OCI-LY1 (cell line): ENCODE measurements at regions not wholly inside any gene's neighbourhood (a gene's known extent, or its start where the extent isn't known, plus 50 kb on each side); places are given as distances from the start of the nearest gene placed in this dataset.

Source experiments
- H2AFZ ChIP-seq: fragments of 200-600 bp; sonication (generic), shearing (Covaris generic); 2 replicates; pipeline ENCODE4 v1.6.0; 2014; ENCODE audit warnings: antibody characterized with exemption, mild to moderate bottlenecking, low read length
- H3F3A ChIP-seq: fragments of 200-600 bp; sonication (generic), shearing (Covaris generic); 2 replicates; pipeline ENCODE4 v1.6.0; 2014; ENCODE audit warnings: mild to moderate bottlenecking, antibody characterized with exemption, low read length, moderate library complexity; ENCODE audit not compliant: insufficient read depth
- H3K27ac ChIP-seq: fragments of 200-600 bp; sonication (generic); 2 replicates; pipeline ENCODE4 v1.5.1; 2014; ENCODE audit warnings: low read length, mixed run types, mild to moderate bottlenecking, low read depth; ENCODE audit not compliant: poor library complexity, severe bottlenecking
- H3K27me3 ChIP-seq: fragments of 200-600 bp; sonication (generic); 2 replicates; pipeline ENCODE4 v1.6.0; 2014; ENCODE audit warnings: antibody characterized with exemption, mild to moderate bottlenecking, low read length, moderate library complexity; ENCODE audit not compliant: insufficient read depth
- H3K36me3 ChIP-seq: fragments of 200-600 bp; sonication (generic); 2 replicates; pipeline ENCODE4 v1.6.1; 2014; ENCODE audit warnings: mild to moderate bottlenecking, antibody characterized with exemption, low read length, moderate library complexity, mixed read lengths; ENCODE audit not compliant: insufficient read depth
- H3K4me1 ChIP-seq: fragments of 200-600 bp; sonication (generic); 2 replicates; pipeline ENCODE4 v1.5.1; 2014; ENCODE audit warnings: mild to moderate bottlenecking, low read length, moderate library complexity; ENCODE audit not compliant: insufficient read depth, severe bottlenecking
- H3K4me2 ChIP-seq: fragments of 200-600 bp; sonication (generic), shearing (Covaris generic); 2 replicates; pipeline ENCODE4 v1.6.1; 2014; ENCODE audit warnings: low read length
- H3K4me3 ChIP-seq: fragments of 200-600 bp; sonication (generic); 2 replicates; pipeline ENCODE4 v1.5.1; 2014; ENCODE audit warnings: low read length, low read depth, mild to moderate bottlenecking, mixed read lengths; ENCODE audit not compliant: poor library complexity, severe bottlenecking
- H3K79me2 ChIP-seq: fragments of 200-600 bp; shearing (Covaris generic); 2 replicates; pipeline ENCODE4 v1.6.1; 2016; ENCODE audit warnings: mixed run types, low read length, mixed read lengths; ENCODE audit not compliant: insufficient read depth
- H3K9ac ChIP-seq: fragments of 200-600 bp; sonication (generic), shearing (Covaris generic); 2 replicates; pipeline ENCODE4 v1.6.1; 2014; ENCODE audit warnings: mild to moderate bottlenecking, low read length, mixed read lengths
- H3K9me2 ChIP-seq: fragments of 200-600 bp; sonication (generic), shearing (Covaris generic); 2 replicates; pipeline ENCODE4 v1.6.1; 2014; ENCODE audit warnings: low read depth, mild to moderate bottlenecking, low read length, mixed read lengths
- H3K9me3 ChIP-seq: fragments of 200-600 bp; shearing (Covaris generic); 2 replicates; pipeline ENCODE4 v1.6.1; 2014; ENCODE audit warnings: low read length, mixed read lengths
- H4K20me1 ChIP-seq: fragments of 200-600 bp; sonication (generic), shearing (Covaris generic); 2 replicates; pipeline ENCODE4 v1.6.0; 2016; ENCODE audit warnings: mild to moderate bottlenecking, low read length; ENCODE audit not compliant: insufficient read depth
- EZH2 ChIP-seq: fragments of 200-600 bp; sonication (generic), shearing (Covaris generic); IDR thresholded peaks from 2 replicates; pipeline ENCODE4 v1.8.0; 2017; ENCODE audit warnings: borderline replicate concordance, mixed run types, mild to moderate bottlenecking, antibody characterized with exemption, low read length, moderate library complexity, mixed read lengths
- TF ChIP-seq, protein P1 (sequence below): fragments of 200-600 bp; sonication (generic), shearing (Covaris generic); IDR thresholded peaks from 2 replicates; pipeline ENCODE4 v1.5.1; 2017; ENCODE audit warnings: mild to moderate bottlenecking, antibody characterized with exemption, low read length, moderate library complexity, mixed read lengths

DNA sequence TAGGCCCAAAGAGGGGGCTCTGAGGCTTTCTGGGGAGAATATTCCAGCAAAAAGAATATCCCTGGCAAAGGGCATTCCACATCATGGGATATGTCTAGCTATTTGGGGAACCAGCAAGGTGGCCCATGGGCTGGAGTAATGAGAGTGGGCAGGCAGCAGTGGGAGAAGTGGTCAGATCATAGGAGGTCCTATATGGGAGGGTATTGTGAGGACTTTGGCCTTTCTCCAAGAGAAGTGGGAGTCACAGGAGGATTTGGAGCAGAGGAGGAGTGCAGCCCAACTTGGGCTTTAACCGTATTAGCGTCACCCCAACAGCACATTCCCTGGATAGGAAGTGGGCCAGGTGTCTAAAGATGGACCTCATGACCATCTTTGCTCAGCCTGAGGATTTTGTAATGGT, 151.4 kb downstream of the ENGASE start:
- TF ChIP-seq, protein P1, sequence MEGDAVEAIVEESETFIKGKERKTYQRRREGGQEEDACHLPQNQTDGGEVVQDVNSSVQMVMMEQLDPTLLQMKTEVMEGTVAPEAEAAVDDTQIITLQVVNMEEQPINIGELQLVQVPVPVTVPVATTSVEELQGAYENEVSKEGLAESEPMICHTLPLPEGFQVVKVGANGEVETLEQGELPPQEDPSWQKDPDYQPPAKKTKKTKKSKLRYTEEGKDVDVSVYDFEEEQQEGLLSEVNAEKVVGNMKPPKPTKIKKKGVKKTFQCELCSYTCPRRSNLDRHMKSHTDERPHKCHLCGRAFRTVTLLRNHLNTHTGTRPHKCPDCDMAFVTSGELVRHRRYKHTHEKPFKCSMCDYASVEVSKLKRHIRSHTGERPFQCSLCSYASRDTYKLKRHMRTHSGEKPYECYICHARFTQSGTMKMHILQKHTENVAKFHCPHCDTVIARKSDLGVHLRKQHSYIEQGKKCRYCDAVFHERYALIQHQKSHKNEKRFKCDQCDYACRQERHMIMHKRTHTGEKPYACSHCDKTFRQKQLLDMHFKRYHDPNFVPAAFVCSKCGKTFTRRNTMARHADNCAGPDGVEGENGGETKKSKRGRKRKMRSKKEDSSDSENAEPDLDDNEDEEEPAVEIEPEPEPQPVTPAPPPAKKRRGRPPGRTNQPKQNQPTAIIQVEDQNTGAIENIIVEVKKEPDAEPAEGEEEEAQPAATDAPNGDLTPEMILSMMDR, result no peak
- TF ChIP-seq EZH2, result no peak
- Histone ChIP-seq H2AFZ (no peak overlapping the region), H3K9me2 (no peaks in the 10 kb centered on the region), H4K20me1 (no peaks in the 10 kb centered on the region), H3K9ac (no peak overlapping the region), H3K4me1 (no peaks in the 10 kb centered on the region), H3K36me3 (no peaks in the 10 kb centered on the region), H3K9me3 (no peaks in the 10 kb centered on the region), H3K79me2 (no peaks in the 10 kb centered on the region), H3K27ac (no peak overlapping the region), H3F3A (no peaks in the 10 kb centered on the region), H3K4me3 (no peak overlapping the region), H3K4me2 (no peak overlapping the region), H3K27me3 (no peaks in the 10 kb centered on the region)

DNA sequence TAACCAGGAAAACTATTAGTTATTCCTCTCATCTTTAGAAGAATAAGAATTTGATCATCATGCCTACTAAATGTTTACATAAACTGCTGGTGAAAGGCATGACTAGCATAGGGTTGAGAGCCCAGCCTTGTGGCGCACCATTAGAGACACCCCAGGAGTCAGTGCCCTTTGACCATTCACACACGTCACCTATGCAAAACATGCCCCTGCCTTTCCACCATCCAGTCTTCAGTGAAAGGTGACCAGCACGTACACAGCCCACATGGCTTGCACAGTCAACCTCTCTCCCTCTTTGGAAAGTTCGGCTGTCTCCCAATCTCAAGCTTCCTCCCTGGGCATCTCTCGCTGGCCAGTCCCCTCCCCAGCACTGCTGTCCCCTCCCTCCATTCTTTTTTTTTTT, 150.3 kb downstream of the ENGASE start:
- no peaks in the 10 kb centered on the region for H3K36me3 ChIP-seq
- H4K20me1 ChIP-seq, result no peaks in the 10 kb centered on the region
- no peak overlapping the region for H3K4me2 ChIP-seq
- H3K4me1 ChIP-seq, result no peaks in the 10 kb centered on the region
- H3K9me2 ChIP-seq, result no peaks in the 10 kb centered on the region
- no peaks in the 10 kb centered on the region for H3F3A ChIP-seq
- H3K79me2 ChIP-seq, result no peaks in the 10 kb centered on the region
- no peak overlapping the region for H3K4me3 ChIP-seq
- H3K9ac ChIP-seq, result no peak overlapping the region
- TF ChIP-seq, protein P1, result no peak
- no peak for TF ChIP-seq EZH2
- no peaks in the 10 kb centered on the region for H3K9me3 ChIP-seq
- H3K27ac ChIP-seq, result no peak overlapping the region
- H3K27me3 ChIP-seq, result no peaks in the 10 kb centered on the region; the same call in 1 of the 2 replicates
- no peak overlapping the region for H2AFZ ChIP-seq

DNA sequence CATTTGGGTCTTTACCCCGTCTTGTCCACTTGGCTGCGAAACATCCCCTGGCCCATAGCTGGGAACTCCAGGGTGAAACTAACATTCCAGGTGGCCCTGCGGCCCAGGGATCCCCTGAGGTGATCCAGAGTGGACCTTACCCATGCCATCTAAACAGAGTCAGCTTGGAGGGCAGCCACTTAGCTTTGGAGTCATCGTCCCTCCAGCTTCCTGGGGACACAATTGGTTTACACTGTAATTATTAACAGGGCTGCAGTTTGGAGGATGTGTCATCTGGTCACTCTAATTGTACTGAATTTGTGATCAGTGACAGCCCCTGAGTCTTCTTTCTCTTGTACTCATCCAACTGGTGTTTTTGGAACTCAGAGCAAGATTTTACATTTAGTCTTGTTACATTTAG, 149.9 kb downstream of the ENGASE start:
- no peaks in the 10 kb centered on the region for H4K20me1 ChIP-seq
- no peaks in the 10 kb centered on the region; the same call in 1 of the 2 replicates for H3K27me3 ChIP-seq
- H3K9ac ChIP-seq, result no peak overlapping the region
- no peaks in the 10 kb centered on the region for H3F3A ChIP-seq
- no peak overlapping the region for H3K4me3 ChIP-seq
- no peaks in the 10 kb centered on the region for H3K79me2 ChIP-seq
- no peaks in the 10 kb centered on the region for H3K9me2 ChIP-seq
- no peak for TF ChIP-seq EZH2
- TF ChIP-seq, protein P1, result no peak
- H3K9me3 ChIP-seq, result no peaks in the 10 kb centered on the region
- H3K36me3 ChIP-seq, result no peaks in the 10 kb centered on the region
- no peak overlapping the region for H3K4me2 ChIP-seq
- no peak overlapping the region for H2AFZ ChIP-seq
- no peaks in the 10 kb centered on the region for H3K4me1 ChIP-seq
- no peak overlapping the region for H3K27ac ChIP-seq
